ENCODE measurements at regions not wholly inside any gene's neighbourhood (a gene's known extent, or its start where the extent isn't known, plus 50 kb on each side); places are given as distances from the start of the nearest gene placed in this dataset.

DNA sequence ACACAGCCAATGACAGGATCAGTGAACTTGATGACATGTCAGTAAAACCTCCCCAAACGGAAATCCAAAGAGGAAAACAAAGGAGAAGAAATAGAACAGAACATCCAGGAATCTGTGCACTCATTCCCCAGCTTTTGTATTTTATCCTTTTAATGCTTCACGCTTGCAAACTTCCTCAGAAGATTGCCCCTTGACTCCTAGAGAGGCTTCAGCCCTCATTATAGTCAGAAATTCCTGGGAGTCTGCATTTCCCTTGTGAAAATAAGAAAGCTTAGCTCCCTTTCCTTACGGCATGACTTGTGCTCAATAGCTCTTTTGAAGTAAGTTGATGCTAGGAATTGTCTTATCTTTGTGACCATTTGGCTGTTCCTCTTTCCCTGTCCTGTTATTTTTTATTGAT is 313.6 kb upstream of the OPRM1 start:
- Histone ChIP-seq H4K8ac (ENCODE audit: low read depth in 2 of 2, low read length in 2 of 2) (no peak overlapping the region), H2BK15ac (ENCODE audit: low read depth, low read length) (no peak overlapping the region), H4K5ac (ENCODE audit: low read depth, low read length) (no peak overlapping the region), H3K27ac (ENCODE audit: insufficient read depth, low read length) (no peak overlapping the region), H4K20me1 (ENCODE audit: insufficient read depth, low read length) (no peaks in the 10 kb centered on the region), H4K91ac (ENCODE audit: insufficient read depth, low read depth, low read length) (no peak overlapping the region), H3K27me3 (ENCODE audit: control insufficient read depth, insufficient read depth, low read length) (no peaks in the 10 kb centered on the region), H2AFZ (replicated peaks; ENCODE audit: low read length, poor library complexity) (no peak overlapping the region), H3K9me1 (ENCODE audit: insufficient read depth, low read length) (no peaks in the 10 kb centered on the region), H2BK20ac (ENCODE audit: low read depth, low read length) (no peak overlapping the region), H3K4me3 (ENCODE audit: insufficient read depth, low read depth, low read length) (no peak overlapping the region), H3K9ac (ENCODE audit: low read depth, low read length) (no peak overlapping the region), H3K9me3 (ENCODE audit: control insufficient read depth, insufficient read depth, low read length) (peaks cover 2% of the 10 kb centered on the region; the same call in 1 of the 2 replicates), H3K4me1 (ENCODE audit: control insufficient read depth, insufficient read depth, low read length) (no peaks in the 10 kb centered on the region), H3K14ac (replicated peaks; ENCODE audit: low read depth, low read length) (no peak overlapping the region), H3K56ac (ENCODE audit: extremely low read depth, insufficient read depth, low read length) (no peak overlapping the region), H3K79me1 (ENCODE audit: low read depth in 1 of 2, low read length in 2 of 2) (no peaks in the 10 kb centered on the region), H2AK5ac (ENCODE audit: low read depth, low read length) (no peak overlapping the region), H3K23ac (ENCODE audit: low read depth, low read length) (no peak overlapping the region), H3K4ac (ENCODE audit: low read depth, low read length) (no peak overlapping the region), H3K36me3 (ENCODE audit: control insufficient read depth, insufficient read depth, low read length) (no peaks in the 10 kb centered on the region), H3K4me2 (ENCODE audit: low read depth, low read length) (no peak overlapping the region), H2BK120ac (ENCODE audit: low read depth, low read length) (no peak overlapping the region), H3K18ac (ENCODE audit: low read depth, low read length) (no peak overlapping the region), H2AK9ac (replicated peaks; ENCODE audit: low read depth, low read length, poor library complexity) (no peak overlapping the region), H2BK5ac (ENCODE audit: low read depth, low read length, poor library complexity, severe bottlenecking) (no peak overlapping the region)
- ATAC-seq (ENCODE audit: low read depth) = no peak
- DNase-seq = no peak
- in situ Hi-C loops (cut with MboI; ENCODE audit: low sequenced_read_pairs) = no loop called here
- TF ChIP-seq, protein P1, sequence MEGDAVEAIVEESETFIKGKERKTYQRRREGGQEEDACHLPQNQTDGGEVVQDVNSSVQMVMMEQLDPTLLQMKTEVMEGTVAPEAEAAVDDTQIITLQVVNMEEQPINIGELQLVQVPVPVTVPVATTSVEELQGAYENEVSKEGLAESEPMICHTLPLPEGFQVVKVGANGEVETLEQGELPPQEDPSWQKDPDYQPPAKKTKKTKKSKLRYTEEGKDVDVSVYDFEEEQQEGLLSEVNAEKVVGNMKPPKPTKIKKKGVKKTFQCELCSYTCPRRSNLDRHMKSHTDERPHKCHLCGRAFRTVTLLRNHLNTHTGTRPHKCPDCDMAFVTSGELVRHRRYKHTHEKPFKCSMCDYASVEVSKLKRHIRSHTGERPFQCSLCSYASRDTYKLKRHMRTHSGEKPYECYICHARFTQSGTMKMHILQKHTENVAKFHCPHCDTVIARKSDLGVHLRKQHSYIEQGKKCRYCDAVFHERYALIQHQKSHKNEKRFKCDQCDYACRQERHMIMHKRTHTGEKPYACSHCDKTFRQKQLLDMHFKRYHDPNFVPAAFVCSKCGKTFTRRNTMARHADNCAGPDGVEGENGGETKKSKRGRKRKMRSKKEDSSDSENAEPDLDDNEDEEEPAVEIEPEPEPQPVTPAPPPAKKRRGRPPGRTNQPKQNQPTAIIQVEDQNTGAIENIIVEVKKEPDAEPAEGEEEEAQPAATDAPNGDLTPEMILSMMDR (conservative IDR thresholded peaks at IDR 0.05; ENCODE audit: low read depth, low read length) = no peak
- TF ChIP-seq RAD21 (IDR thresholded peaks at IDR 0.05; ENCODE audit: low read length) = no peak
- no peak for TF ChIP-seq POLR2A (IDR thresholded peaks at IDR 0.05; ENCODE audit: low read depth, low read length)
- TF ChIP-seq MAFK (IDR thresholded peaks at IDR 0.05; ENCODE audit: low read depth, low read length) = no peak
- TF ChIP-seq FOS (IDR thresholded peaks at IDR 0.05; ENCODE audit: low read depth, low read length) = no peak
- no peak for TF ChIP-seq SMC3 (IDR thresholded peaks at IDR 0.05; ENCODE audit: low read depth, low read length)
- TF ChIP-seq RCOR1 (IDR thresholded peaks at IDR 0.05; ENCODE audit: insufficient replicate concordance, low read length) = no peak
- TF ChIP-seq CEBPB (IDR thresholded peaks at IDR 0.05; ENCODE audit: low read depth, low read length) = no peak
- TF ChIP-seq MAZ (IDR thresholded peaks at IDR 0.05; ENCODE audit: borderline replicate concordance, low read depth, low read length) = no peak
- no peak for TF ChIP-seq RFX5 (IDR thresholded peaks at IDR 0.05; ENCODE audit: low read depth, low read length)
- TF ChIP-seq, protein P2, sequence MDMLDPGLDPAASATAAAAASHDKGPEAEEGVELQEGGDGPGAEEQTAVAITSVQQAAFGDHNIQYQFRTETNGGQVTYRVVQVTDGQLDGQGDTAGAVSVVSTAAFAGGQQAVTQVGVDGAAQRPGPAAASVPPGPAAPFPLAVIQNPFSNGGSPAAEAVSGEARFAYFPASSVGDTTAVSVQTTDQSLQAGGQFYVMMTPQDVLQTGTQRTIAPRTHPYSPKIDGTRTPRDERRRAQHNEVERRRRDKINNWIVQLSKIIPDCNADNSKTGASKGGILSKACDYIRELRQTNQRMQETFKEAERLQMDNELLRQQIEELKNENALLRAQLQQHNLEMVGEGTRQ (IDR thresholded peaks at IDR 0.05; ENCODE audit: low read depth, low read length) = no peak
- no peak for TF ChIP-seq BHLHE40 (IDR thresholded peaks at IDR 0.05; ENCODE audit: low read depth, low read length)
- WGBS, 2 experiments (ENCODE audit: extremely low coverage in 2 of 2, insufficient read length in 1 of 2) = no CpG with 5 or more reads among the region's 3 CpGs
- dilution Hi-C loops (cut with HindIII; ENCODE audit: low sequenced_read_pairs, unreplicated experiment) = no loop called here
- intact Hi-C loops (cut with micrococcal nuclease) = no loop called here
- no TSS peak for BruUV-seq (replicated peaks)
- POLR2A ChIA-PET (ENCODE audit: unreplicated experiment) = no interaction called here
- CTCF ChIA-PET = no interaction called here
